ENCODE measurements at regions not wholly inside any gene's neighbourhood (a gene's known extent, or its start where the extent isn't known, plus 50 kb on each side); places are given as distances from the start of the nearest gene placed in this dataset.
"Not testable (repeated sequence)": the region's sequence is repeated elsewhere in the genome, so short reads cannot be mapped to it uniquely, and the experiment has no call there.

GRCh38 chr18:35864916-35865315 is 107.6 kb upstream of the RMP24 start:
- no peak overlapping the region for H3K27ac Mint-ChIP-seq
- H3K36me3 Mint-ChIP-seq: no peaks in the 10 kb centered on the region
- no peak for DNase-seq
- H3K9me3 Mint-ChIP-seq: peaks cover 0 to 3% (median 0%) of the 10 kb centered on the region in 6 donors
- no peaks in the 10 kb centered on the region for H3K4me1 Mint-ChIP-seq
- peaks cover 0 to 3% (median 2%) of the 10 kb centered on the region in 3 donors for H3K27me3 Mint-ChIP-seq (ENCODE audit: low read depth in 3 of 3)
- no peak overlapping the region for H3K4me3 Mint-ChIP-seq

GRCh38 chr18:35868915-35869314 is 103.6 kb upstream of the RMP24 start:
- no peak for DNase-seq
- peaks cover 0 to 1% (median 0%) of the 10 kb centered on the region in 6 donors for H3K9me3 Mint-ChIP-seq

GRCh38 chr18:35871337-35871736 is 101.1 kb upstream of the RMP24 start:
- Mint-ChIP-seq H3K27ac (no peak overlapping the region), H3K4me3 (no peak overlapping the region), H3K4me1 (no peaks in the 10 kb centered on the region), H3K27me3 (ENCODE audit: low read depth in 3 of 3) (peaks cover 0 to 11% (median 2%) of the 10 kb centered on the region in 3 donors), H3K9me3 (no peaks in the 10 kb centered on the region), H3K36me3 (no peaks in the 10 kb centered on the region)
- no peak for DNase-seq

More at GRCh38 chr18:35868915-35869314, 103.6 kb upstream of the RMP24 start:
- Mint-ChIP-seq H3K36me3 (no peaks in the 10 kb centered on the region), H3K27me3 (ENCODE audit: low read depth in 3 of 3) (peaks cover 0 to 9% (median 2%) of the 10 kb centered on the region in 3 donors), H3K27ac (no peak overlapping the region), H3K4me1 (no peaks in the 10 kb centered on the region), H3K4me3 (no peak overlapping the region)

GRCh38 chr18:35875566-35875965 is 96.9 kb upstream of the RMP24 start:
- no peaks in the 10 kb centered on the region for H3K36me3 Mint-ChIP-seq
- H3K4me3 Mint-ChIP-seq: no peak overlapping the region
- H3K27ac Mint-ChIP-seq: no peak overlapping the region
- H3K9me3 Mint-ChIP-seq: peaks cover 0 to 4% (median 0%) of the 10 kb centered on the region in 6 donors
- no peak for DNase-seq
- H3K27me3 Mint-ChIP-seq (ENCODE audit: low read depth in 3 of 3): peaks cover 2 to 14% (median 3%) of the 10 kb centered on the region in 3 donors
- H3K4me1 Mint-ChIP-seq: no peaks in the 10 kb centered on the region

GRCh38 chr18:35876243-35876642 is 96.2 kb upstream of the RMP24 start:
- Mint-ChIP-seq H3K9me3 (peaks cover 0 to 4% (median 0%) of the 10 kb centered on the region in 6 donors), H3K4me3 (no peak overlapping the region), H3K36me3 (no peaks in the 10 kb centered on the region), H3K27me3 (ENCODE audit: low read depth in 3 of 3) (peaks cover 2 to 12% (median 3%) of the 10 kb centered on the region in 3 donors), H3K4me1 (no peaks in the 10 kb centered on the region), H3K27ac (no peak overlapping the region)
- no peak for DNase-seq

GRCh38 chr18:35880788-35881455 is 91.6 kb upstream of the RMP24 start:
- Mint-ChIP-seq H3K27me3 (ENCODE audit: low read depth in 3 of 3) (peaks cover 0 to 3% (median 3%) of the 10 kb centered on the region in 3 donors), H3K4me1 (no peaks in the 10 kb centered on the region), H3K27ac (no peak overlapping the region), H3K4me3 (no peak overlapping the region), H3K9me3 (peaks cover 0 to 4% (median 0%) of the 10 kb centered on the region in 6 donors), H3K36me3 (no peaks in the 10 kb centered on the region)
- no peak for DNase-seq

GRCh38 chr18:35888329-35888728 is 84.2 kb upstream of the RMP24 start:
- Mint-ChIP-seq H3K4me1 (no peaks in the 10 kb centered on the region), H3K4me3 (no peak overlapping the region), H3K36me3 (no peaks in the 10 kb centered on the region), H3K9me3 (peaks cover 0 to 4% (median 2%) of the 10 kb centered on the region in 6 donors), H3K27me3 (ENCODE audit: low read depth in 3 of 3) (peaks cover 0 to 3% (median 3%) of the 10 kb centered on the region in 3 donors), H3K27ac (no peak overlapping the region)
- DNase-seq: no peak

GRCh38 chr18:35889677-35890076 is 82.8 kb upstream of the RMP24 start:
- no peak overlapping the region for H3K27ac Mint-ChIP-seq
- peaks cover 0 to 5% (median 3%) of the 10 kb centered on the region in 3 donors for H3K27me3 Mint-ChIP-seq (ENCODE audit: low read depth in 3 of 3)
- H3K9me3 Mint-ChIP-seq: peaks cover 0 to 5% (median 2%) of the 10 kb centered on the region in 6 donors
- DNase-seq: no peak
- no peak overlapping the region for H3K4me3 Mint-ChIP-seq
- no peaks in the 10 kb centered on the region for H3K36me3 Mint-ChIP-seq
- H3K4me1 Mint-ChIP-seq: no peaks in the 10 kb centered on the region

DNA sequence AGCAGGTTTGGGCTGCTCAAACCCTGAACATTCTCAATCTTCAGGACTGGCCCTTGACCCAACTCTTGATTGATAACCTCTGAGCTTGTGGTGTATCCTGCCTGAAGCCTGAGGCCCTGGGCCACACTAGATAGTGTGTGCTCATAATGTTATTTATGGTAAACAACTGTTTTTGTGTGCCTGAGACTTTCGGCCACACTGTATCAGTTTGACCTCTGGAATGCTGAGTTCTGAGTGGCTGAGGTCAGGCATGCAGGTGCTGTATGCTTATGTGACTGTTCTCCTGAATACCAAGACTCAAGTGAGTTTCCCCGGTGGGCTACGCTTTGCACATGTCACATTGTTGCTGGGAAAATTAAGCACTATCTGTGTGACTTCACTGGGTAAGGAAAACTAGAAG is 82.2 kb upstream of the RMP24 start:
- Mint-ChIP-seq H3K36me3 (no peaks in the 10 kb centered on the region), H3K27me3 (ENCODE audit: low read depth in 3 of 3) (peaks cover 0 to 5% (median 3%) of the 10 kb centered on the region in 3 donors), H3K27ac (no peak overlapping the region), H3K4me3 (no peak overlapping the region), H3K4me1 (no peaks in the 10 kb centered on the region), H3K9me3 (peaks cover 0 to 5% (median 2%) of the 10 kb centered on the region in 6 donors)
- no peak for DNase-seq

- no peaks in the 10 kb centered on the region for H3K36me3 Mint-ChIP-seq
- H3K4me3 Mint-ChIP-seq: no peak overlapping the region
- peaks cover 0 to 5% (median 2%) of the 10 kb centered on the region in 6 donors for H3K9me3 Mint-ChIP-seq
- peaks cover 0 to 5% (median 4%) of the 10 kb centered on the region in 3 donors for H3K27me3 Mint-ChIP-seq (ENCODE audit: low read depth in 3 of 3)
- DNase-seq: no peak
- no peaks in the 10 kb centered on the region for H3K4me1 Mint-ChIP-seq
- no peak overlapping the region for H3K27ac Mint-ChIP-seq
Measured at GRCh38 chr18:35892118-35892517, 80.4 kb upstream of the RMP24 start.

- H3K27ac Mint-ChIP-seq; H3K9me3 Mint-ChIP-seq; H3K4me1 Mint-ChIP-seq; DNase-seq; H3K4me3 Mint-ChIP-seq; H3K36me3 Mint-ChIP-seq; H3K27me3 Mint-ChIP-seq (ENCODE audit: low read depth in 3 of 3): not testable (repeated sequence)
Measured at GRCh38 chr18:35897481-35897880, 75.0 kb upstream of the RMP24 start.

GRCh38 chr18:35904389-35905037 is 68.0 kb upstream of the RMP24 start:
- no peaks in the 10 kb centered on the region for H3K36me3 Mint-ChIP-seq
- peaks cover 0 to 2% (median 0%) of the 10 kb centered on the region in 6 donors for H3K9me3 Mint-ChIP-seq
- DNase-seq: no peak
- peaks cover 2 to 4% (median 2%) of the 10 kb centered on the region in 3 donors for H3K27me3 Mint-ChIP-seq (ENCODE audit: low read depth in 3 of 3)
- H3K4me1 Mint-ChIP-seq: no peaks in the 10 kb centered on the region
- H3K4me3 Mint-ChIP-seq: no peak overlapping the region
- no peak overlapping the region for H3K27ac Mint-ChIP-seq

GRCh38 chr18:35905436-35905835 is 67.0 kb upstream of the RMP24 start:
- H3K9me3 Mint-ChIP-seq: no peaks in the 10 kb centered on the region
- no peak for DNase-seq
- H3K4me1 Mint-ChIP-seq: no peaks in the 10 kb centered on the region
- H3K4me3 Mint-ChIP-seq: no peak overlapping the region
- peaks cover 2 to 4% (median 2%) of the 10 kb centered on the region in 3 donors for H3K27me3 Mint-ChIP-seq (ENCODE audit: low read depth in 3 of 3)
- H3K27ac Mint-ChIP-seq: no peak overlapping the region
- H3K36me3 Mint-ChIP-seq: no peaks in the 10 kb centered on the region

DNA sequence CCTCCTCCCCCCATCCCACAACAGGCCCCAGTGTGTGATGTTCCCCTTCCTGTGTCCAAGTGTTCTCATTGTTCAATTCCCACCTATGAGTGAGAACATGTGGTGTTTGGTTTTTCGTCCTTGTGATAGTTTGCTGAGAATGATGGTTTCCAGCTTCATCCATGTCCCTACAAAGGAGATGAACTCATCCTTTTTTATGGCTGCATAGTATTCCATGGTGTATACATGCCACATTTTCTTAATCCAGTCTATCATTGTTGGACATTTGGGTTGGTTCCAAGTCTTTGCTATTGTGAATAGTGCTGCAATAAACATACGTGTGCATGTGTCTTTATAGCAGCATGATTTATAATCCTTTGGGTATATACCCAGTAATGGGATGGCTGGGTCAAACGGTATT is 66.2 kb upstream of the RMP24 start:
- H3K36me3 Mint-ChIP-seq; H3K4me3 Mint-ChIP-seq; DNase-seq; H3K27me3 Mint-ChIP-seq (ENCODE audit: low read depth in 3 of 3); H3K9me3 Mint-ChIP-seq; H3K27ac Mint-ChIP-seq; H3K4me1 Mint-ChIP-seq: not testable (repeated sequence)

All from immature natural killer cell (primary cell).